NCI-H345 (cell line): ENCODE measurements at regions not wholly inside any gene's neighbourhood (a gene's known extent, or its start where the extent isn't known, plus 50 kb on each side); places are given as distances from the start of the nearest gene placed in this dataset.

Source experiments
- DNase-seq: peaks from one replicate; lab custom pipeline; 2025; lab: John Stamatoyannopoulos, UW

DNA sequence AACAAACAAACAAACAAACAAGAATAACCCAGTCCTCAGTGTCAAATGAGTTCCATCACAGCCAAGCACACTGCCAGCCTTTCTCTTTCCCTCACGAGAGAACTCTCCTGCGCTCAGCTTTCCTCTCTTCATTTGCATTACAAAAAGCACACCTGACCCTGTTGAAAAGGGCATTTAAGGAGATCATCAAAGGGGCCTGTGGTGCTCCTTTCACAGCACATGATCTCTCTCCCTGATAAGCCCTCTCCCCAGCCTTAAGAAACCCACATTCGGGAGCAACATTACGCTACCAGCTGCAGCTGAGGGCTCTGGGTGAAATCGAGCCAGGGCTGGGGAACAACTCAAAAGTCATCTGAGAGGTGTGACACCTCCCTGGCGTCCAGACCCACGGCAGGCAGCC lies 165.6 kb upstream of the TMCC3 start:
- no peak for DNase-seq

DNA sequence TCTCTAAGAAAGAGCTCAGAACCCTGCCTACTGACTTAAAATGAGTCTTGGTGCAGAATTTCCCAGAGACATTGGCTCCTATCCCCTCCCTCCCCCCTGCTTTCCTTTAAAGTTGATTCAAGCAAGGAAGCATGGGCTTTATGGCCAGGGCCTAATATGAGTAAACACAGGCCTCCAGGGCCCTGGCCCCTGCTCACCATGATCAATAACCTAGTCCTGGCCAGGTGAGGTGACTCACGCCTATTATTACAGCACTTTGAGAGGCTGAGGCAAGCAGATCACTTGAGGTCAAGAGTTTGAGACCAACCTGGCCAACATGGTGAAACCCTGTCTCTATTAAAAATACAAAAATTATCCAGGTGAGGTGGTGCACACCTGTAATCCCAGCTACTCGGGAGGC lies 165.1 kb upstream of the TMCC3 start:
- no peak for DNase-seq

DNA sequence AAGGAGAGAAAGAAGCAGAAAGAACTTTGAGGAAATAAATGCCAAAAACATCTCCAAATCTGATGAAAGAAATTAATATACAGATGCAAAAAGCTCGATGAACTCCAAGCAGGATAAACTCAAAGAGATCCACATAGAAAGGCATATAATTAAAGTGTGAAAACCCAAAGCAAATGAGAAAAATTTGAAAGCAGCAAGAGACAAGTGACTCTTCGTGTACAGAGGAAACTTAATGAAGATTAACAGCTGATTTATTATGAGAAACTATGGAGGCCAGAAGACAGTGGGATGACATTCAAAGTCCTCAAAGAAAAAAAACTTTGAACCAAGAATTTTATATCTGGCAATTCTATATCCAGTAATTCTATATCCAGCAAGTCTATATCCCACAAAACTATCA lies 163.0 kb upstream of the TMCC3 start:
- no peak for DNase-seq

DNA sequence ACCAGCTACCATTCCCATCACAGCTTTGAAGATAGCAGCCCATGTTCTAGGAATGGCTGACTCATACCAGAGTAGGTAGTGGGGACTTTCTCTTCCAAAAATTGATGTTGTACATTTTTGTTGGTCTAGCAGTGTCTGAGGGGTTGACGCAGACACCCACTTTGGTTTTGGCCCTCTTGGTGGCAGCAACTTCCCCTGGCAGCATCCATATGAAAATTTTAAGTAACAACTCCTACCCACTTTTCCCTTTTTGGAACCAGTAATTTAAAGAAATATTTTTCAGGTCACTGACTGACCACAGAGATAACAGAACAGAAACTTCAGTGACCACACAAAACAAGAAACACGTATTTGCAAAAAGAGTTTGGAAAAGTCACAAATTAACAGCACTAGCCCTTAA lies 162.0 kb upstream of the TMCC3 start:
- DNase-seq = no peak

DNA sequence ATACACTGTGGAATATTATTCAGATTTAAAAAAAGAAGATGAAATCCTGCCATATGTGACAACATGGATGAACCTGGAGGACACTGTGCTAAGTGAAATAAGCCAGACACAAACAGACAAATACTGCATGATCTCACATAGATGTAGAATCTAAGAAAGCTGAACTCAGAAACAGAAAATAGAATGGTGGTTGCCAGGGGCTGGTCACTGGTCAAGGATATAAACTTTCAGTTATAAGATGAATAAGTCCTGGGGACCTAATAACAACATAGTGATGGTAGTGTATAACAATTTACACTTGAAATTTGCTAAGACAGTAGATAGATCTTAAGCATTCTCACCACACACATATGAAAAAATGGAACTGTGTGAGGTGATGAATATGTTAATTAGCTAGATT lies 161.3 kb upstream of the TMCC3 start:
- DNase-seq = no peak

DNA sequence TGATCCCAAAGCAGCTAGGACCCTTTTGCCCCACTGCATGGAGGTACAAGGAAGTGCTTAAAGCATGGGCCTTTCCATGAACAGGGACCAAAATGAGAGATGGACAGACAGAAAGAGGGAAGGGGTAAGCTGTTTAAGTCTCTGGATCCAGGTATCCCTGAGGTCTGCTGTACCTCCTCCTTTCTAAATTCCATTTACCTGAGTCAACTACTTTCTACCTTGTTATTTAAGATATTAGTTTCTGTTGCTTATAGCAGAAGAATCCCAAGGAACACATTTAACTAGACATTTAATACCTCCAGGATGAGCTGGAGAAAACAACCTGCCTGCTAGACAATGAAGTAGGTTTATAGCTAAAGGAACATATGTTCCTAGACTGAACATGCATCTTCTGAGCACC lies 157.6 kb upstream of the TMCC3 start:
- no peak for DNase-seq

DNA sequence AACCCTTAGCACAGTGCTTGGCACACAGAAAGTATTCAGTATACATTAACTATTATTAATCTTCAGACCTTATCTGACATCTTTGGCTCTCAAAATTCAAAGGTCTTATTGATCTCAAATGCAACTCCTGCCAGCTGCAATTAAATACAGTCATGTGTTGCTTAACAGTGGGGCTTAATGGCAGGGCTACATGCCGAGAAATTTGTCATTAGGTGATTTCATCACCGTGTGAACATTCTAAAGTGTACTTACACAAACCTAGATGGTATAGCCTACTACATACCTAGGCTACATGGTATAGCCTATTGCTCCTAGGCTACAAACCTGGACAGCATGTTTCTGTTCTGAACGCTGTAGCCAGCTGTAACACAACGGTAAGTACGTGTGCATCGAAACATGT lies 156.3 kb upstream of the TMCC3 start:
- no peak for DNase-seq

DNA sequence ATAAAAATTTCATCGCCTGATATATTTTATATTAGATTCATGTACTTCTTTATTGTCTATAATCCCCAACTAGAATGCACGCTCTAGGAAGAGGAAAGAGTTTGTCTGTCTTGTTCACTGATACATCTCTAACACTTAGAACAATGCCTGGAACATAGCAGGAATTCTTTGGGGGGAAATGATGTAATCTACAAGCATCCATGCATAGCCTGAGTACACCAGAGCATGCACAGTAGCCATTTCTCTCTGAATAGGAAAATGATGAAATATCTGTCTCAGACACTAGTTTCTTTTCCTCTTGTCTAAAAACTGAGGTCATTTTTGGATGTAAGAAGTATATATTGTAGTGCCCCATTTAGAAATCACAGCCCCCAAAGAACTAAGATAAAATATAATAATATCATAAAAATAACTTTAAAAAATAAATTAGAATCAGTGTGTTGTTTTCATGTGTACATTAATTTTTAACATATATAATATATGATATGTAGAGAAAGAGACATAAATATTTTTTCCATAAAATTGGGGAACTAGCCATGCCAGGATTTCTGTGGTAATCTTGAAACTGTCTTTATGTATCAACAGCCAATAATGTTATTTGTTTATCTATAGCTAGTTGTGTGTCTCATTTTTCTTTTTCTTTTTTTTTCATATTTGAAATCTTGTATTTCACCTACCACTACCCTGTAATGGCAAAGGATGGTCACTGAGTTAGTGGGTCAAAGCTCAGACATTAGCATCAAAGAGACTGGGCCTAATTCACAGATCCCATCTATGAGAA lies 155.6 kb upstream of the TMCC3 start:
- no peak for DNase-seq

DNA sequence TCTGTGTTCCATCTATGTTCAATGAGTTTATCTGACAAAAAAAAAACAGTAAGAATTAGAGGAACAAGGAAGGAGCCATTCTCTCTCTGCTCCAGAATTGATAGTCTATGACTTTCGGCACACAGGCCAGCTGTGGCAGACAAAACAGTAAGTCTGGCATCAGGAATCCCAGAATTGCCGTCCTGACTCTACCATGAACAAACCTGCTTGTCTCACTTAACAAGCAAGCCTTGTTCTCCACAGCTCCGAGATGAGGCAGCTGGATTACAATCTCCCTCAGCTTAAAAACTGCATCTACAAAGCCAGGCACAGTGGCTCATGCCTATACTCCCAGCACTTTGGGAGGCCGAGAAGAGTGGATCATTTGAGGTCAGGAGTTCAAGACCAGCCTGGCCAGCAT lies 153.6 kb upstream of the TMCC3 start:
- no peak for DNase-seq

DNA sequence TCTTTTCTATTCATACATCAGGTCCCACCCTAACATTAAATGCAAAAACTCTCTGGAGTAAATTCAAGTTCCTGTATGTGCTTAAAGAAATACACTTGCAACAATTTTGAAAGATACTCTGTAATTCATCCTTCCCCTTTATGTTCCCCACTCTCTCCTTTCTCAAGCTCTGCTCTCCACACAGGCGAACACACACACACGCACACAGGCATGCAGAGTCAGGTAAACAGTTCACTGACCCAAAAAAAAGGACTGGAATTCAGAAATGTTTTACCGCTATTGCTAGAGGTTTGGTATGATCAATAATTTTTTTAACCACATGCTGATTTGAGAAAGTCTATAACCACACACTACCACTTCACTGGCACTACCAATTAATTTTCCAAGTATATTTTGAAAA lies 152.4 kb upstream of the TMCC3 start:
- DNase-seq = no peak

DNA sequence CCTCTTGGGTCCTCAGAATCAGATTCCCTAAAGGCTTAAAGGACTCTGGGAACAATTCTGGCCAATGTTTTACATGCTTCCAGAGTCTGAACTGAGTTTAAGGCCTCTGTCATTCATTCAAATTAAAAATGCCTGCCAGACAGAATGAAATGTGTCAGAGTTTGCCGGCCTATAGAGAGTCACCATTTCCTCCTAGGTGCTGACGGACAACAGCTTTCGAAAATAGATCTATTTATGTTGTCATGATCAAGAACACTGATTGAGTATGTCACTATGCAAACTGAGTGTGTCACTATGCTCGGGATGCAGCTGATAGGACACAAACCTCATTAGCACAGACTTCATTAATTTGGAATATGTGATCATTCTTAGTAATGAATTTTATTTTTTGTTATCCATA lies 151.4 kb upstream of the TMCC3 start:
- DNase-seq = no peak

DNA sequence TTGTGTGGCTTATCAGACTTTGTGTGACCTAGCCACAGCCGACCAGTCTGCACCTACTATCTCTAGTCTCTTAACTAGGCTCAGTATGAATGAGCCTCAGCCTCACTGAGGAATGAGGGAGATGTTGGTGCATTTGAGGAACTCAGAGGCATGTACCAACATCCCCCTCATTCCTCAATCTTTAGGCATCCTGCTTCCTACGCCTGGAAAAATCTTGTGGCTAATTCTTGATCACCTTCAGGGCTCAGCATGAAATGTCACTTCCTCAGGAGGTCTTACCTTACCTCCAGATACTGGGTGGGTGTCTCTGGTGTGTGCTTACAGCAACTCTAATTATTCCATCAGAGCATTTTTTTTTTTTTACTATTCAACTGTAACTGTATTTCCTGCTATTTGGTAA lies 148.8 kb upstream of the TMCC3 start:
- DNase-seq = no peak

DNA sequence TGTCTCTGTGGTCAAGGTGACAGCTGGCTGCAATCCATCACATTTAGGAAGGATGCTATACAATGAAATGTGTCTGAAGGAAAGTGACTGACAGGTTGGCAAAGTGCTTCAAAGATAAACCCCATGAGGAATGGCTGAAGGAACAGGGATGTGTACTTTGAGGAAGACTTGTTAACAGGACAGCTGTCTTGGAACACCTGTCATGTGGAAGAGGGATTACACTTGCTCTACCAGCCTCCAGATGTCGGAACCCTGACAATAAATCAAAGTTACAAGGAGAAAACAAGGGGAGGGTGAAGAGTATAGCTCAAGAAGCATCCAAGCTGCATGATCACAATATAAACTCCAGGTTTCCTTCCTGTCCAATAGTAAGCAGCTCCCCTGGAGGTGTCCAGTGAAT lies 147.8 kb upstream of the TMCC3 start:
- no peak for DNase-seq

DNA sequence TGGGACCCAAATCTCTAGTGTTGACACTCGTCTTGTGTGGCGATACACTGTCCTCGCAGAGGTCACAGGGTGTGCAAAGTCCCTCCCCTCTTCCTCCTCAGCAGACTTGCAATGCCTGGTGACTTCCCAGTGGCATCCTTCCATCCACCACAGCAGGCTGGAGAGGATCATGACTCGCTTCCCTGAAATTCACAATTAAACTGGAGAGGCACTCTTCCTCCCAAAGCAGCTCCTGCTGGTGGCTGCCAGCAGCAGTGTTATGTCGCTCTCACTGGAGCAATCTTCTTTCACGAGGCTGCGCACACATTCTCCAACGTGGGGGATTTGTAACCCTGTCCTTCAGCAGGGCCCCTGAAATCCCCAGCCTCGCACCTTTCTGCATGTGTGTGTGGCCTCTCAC lies 145.2 kb upstream of the TMCC3 start:
- no peak for DNase-seq

DNA sequence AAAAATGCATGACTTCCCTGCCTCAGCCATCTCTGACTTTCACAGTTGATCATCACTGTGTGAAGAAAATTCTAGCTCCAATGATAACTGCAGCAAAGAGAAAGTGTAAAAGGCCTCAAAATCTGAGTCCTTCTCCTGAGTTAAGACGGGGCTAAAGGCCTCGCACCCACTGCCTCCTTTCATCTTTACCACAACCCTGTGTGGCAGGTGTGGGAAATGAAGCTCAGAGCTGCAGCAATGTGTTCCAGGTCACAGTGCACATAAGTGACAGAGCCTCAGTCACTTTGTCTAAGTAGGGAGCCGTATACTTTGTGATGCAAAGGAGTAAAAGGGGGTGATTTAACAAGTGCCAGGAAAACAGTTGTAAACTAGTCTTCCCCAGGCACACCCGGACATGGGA lies 144.7 kb upstream of the TMCC3 start:
- no peak for DNase-seq

DNA sequence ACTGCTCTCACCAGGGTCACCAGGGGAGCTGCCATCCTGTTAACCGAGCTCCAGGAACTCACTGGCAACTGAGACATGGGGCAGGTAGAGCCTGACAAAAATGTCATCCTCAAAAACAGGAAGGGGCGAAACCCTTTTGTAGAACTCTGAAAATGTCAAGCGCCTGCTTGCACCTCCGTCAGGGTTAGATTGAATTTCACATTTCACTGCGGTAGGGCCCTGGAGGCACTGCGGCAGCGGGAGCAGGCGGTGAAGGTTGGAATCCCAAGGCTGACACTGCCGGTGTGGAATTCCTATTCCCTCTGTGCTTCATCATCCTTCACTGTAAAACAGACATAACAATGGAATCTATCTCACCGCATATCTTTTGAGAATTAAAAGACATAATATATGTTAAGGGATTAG lies 142.8 kb upstream of the TMCC3 start:
- DNase-seq = no peak

DNA sequence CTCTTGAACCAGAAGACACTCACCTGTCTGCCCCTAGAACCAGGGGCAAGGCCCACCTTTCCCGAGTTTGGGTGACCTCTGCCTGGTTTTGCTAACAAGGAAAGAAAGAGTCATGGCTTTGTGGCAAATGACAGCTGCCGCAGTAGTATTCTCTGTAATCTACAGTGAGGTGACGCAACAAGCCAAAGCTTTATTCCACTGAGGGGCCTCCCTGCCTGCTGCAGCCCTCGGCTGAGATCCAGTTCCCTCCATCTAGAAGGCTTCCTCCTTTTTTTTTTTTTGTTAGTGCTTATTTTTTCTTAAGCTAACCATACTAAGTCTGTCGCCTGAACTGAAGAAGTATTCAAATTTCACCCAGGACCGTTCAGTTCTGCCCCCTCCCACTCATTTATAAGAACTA lies 142.3 kb upstream of the TMCC3 start:
- DNase-seq = no peak

DNA sequence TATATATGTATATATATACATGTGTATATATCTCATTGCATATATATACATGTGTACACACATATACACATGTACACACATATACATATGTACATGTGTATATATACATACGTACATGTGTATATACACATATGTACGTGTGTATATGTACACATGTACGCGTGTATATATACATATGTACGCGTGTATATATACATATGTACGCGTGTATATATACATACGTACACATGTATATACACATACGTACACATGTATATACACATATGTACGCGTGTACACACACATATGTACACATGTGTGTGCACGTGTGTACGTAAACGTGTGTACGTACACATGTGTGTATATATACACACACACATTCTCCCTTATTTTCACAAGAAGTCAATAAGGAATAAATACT lies 141.6 kb upstream of the TMCC3 start:
- no peak for DNase-seq

DNA sequence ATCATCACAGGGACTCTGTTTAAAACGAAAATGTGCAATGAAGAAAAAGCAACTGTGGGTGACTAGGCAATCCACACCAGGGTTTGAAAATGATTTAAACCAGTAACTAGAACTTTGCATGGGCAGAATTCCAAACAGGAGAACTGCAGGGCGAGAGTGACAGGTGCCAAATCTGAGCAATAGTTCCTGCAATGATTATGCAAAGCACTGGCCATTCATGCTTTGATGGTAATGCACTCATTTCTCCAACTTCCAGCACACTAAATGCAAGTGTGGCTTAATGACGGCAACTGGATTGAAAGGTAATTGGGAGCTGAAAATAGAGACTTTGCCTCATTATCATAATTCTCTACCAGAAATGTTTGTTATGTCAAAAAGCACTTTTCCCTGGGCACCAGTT lies 140.5 kb upstream of the TMCC3 start:
- no peak for DNase-seq

DNA sequence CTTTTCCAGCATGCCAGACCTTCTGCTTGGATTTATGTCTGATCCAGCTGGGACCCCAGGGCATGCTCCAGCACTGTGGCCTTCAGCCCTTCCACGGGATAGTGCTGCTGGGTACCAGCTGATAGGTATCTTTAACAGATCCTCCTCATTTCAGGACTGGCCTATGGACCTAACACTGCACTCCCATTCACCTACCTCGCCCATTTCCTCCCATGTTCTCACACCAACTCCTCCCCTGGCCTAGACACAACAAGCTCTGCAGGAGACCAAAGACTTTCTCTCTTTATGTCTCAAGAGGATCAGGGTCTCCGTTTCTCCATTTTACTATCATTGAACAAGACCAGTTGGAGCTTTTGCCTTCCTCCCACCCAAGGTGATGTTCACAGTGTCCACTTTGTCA lies 140.0 kb upstream of the TMCC3 start:
- DNase-seq = no peak

DNA sequence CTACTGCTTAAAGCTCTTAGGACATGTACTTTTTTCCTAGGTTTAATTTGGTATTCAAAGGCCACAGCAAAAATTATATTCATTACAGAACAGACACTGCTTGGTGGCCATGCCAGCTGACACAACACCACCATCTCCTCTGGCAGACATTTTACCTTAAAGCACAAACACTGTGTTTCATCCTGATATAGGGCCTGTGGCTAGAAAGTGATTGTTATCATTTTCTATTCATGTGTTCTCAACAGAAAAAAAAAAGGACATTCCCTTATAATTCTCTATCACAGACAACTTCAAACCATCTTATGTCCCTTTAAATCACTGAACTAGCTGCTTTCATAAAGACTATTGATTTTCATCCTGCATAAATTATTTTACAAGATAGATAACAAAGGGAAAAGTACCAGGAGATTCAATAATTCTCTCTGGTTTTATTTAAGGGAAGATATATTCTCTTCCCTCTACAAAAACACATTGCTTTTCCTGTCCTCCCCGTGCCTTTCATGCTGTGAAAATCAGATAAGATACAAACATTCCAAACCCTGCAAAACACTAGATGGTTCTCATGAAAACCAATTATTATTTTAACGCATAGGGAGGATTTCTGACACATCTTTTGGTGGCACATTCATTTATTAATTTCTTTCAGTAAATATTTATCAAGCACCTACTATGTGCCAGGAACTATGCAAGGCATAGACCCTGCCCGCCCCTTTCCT lies 139.3 kb upstream of the TMCC3 start:
- no peak for DNase-seq

DNA sequence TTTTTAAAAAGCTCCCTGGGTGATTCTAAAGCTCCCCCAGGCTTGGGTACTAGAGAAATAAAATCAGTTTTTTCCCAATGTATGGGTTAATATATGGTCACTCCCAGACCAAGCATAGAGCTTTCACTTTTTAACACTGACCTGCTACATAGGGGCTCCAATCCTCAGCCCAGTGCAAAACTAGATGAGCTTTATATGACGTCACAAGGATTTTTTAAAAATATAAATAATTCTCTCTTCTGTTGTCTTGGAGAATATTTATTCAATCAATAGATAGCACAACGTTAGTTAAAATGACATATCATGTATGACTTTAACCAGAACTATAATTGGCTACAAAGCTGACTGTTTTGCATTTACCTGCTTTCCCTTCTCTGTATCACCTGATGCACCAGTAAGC lies 137.9 kb upstream of the TMCC3 start:
- no peak for DNase-seq

DNA sequence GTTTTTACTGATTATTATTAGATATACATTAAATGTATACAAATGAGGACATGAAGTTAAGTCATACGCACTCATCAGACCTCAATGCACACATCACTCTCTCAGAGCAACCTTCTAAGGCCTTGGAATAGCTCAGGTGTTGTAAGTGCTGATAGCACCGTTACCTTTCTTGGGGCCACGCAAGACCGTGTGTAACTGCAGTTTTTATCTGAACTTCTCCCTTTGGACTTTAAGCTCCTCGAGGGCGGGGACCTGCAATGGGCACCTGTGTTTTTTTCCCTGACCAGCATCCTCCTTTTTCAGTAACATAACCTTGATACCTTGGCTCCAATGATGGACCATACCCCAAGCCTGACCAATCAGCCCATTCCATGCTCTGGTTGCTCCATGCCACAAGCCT lies 136.5 kb upstream of the TMCC3 start:
- DNase-seq = no peak

DNA sequence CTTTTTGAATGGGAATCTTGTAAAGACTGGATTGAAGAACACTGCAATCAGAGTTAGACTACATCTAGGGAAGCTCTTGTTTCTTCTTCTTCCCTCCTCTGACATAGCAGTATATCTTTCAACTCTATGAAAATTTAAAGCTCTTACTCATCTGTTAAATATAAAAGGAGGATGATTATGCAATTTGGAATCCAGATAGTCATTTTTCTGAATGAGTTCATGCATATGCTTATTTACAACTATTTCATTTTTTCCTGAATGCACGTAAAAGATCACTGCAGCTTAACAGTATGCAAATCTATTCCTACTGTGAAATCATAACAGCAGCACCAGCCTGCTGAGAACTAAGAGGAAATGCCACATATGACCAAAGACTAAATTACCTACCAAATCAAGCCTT lies 133.5 kb upstream of the TMCC3 start:
- DNase-seq = no peak
